GM21786 (cell line): ENCODE measurements at regions not wholly inside any gene's neighbourhood (a gene's known extent, or its start where the extent isn't known, plus 50 kb on each side); places are given as distances from the start of the nearest gene placed in this dataset.
A peak's percentile ranks its signal among the peaks of the same experiment; 100 is the strongest.

Source experiments
- ATAC-seq: cut with Tn5 transposase; IDR thresholded peaks from one replicate; pipeline ENCODE4 v1.9.1; 2021; ENCODE audit not compliant: unreplicated experiment

DNA sequence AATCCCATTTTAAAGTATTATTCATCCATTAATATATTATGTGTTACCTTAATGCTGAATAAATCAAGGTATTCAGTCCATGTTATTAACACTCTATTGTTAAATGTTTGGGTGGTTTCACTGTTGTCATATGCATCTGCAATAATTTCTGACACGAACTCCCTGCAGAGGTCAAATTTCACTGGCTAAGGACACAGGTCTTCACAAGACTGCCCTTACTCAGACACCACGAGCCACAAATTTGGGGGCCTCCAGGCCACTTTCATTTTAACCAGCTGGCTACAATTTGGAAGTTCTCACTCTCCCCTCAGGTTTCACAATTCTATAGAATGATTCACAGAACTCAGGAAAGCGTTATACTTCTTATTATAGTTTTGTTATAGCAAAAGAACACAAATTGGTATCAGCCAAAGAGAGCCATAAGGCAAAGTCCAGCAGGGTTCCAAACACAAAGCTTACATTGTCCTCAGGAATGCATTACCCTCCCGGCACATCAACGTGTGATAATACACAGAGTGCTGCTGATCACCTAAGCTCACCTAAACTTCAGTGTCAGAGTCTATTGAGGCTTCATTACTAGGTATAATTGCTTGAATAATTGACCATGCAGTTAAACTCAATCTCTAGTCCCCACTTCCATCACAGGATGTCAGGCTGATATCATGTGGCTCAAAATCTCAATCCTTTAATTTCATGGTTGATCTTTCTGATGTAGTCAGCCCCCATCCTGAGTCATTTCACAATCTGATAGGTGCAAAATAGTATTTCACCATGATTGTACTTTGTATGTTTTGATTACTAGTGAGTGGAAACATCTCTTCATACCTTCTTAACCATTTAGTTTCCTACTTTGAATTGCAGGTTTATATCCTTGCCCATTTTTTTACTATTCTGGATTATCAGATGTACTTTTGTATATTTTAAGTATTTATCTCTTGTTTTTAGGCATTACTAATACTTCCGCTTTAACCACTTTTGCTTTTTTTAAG, 441.4 kb upstream of the AGTR1 start:
- ATAC-seq: no peak

- ATAC-seq: no peak
Observed at GRCh38 chr3:148262980-148263379, 434.7 kb upstream of the AGTR1 start.

DNA sequence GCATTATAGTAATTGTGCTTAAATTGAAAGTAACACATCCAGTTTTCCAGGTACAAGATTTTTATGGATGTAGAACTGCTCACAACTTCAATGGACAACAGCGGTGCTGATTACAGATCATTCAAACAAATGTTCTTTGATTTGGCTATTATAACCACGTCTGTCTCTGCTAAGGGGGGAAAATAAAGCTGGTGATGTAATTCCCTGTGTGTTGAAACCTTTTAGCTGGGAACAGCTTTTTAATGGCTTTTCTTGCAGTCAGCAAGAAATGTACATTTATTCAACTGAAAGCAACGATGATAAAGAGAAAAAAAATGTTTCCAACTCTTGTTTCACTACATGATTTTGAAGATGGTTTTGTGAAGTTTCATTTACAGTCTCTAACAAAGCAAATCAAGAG, 431.9 kb upstream of the AGTR1 start:
- no peak for ATAC-seq

GRCh38 chr3:148266341-148266740, 431.4 kb upstream of the AGTR1 start:
- no peak for ATAC-seq

DNA sequence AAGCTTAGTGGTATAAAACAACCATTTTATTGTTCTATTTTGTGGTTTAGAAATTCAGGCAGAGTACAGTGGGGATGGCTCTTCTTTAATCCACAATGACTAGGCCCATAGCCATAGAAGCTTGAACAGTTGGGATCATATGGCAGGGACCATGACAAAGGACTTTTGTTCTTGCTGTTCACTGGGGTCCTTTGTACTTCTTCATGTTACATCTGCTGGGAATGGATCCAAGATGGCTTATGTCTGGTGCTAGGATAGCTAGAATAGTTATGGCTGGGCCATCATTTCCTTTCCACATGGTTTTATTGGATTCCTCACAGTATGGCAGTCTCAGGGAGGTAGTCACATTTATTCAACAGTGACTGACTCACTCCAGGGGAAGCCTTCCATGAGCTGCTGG, 427.9 kb upstream of the AGTR1 start:
- no peak for ATAC-seq

DNA sequence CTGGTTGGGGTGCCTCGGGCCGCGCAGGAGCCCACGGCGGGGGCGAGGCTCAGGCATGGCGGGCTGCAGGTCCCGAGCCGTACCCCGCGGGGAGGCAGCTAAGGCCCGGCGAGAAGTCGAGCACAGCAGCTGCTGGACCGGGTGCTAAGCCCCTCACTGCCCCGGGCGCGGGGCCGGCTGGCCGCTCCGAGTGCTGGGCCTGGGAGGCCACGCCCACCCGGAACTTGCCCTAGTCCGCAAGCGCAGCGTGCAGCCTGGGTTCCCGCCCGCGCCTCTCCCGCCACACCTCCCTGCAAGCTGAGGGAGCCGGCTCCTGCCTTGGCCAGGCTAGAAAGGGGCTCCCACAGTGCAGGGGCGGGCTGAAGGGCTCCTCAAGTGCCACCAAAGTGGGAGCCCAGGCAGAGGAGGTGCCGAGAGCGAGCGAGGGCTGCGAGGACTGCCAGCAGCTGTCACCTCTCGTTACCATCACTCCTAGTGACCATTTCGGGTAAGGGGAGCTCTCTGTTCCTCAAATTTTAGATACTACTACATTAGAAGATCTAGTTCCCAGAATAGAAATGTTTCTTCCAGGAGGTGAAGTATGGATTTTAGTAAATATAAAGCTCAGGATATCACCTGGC, 417.0 kb upstream of the AGTR1 start:
- no peak for ATAC-seq

DNA sequence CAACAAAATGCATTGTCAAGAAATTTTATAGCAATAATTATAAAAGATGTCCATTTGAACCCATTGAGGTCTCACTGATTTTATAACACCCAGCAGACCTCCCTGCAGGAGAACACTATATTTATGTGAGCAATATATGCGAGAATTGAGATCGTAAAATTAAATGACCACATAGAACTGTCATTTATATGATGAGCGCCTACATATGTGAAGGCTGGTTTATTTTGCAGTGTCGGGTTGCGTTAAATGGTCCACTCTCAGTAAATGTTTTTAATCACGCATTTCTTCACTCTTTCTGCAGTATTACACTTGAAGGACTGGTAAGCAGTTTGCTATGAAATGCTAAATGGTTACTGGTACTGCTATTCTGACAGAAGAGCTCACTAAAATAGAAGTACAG, 408.5 kb upstream of the AGTR1 start:
- no peak for ATAC-seq

DNA sequence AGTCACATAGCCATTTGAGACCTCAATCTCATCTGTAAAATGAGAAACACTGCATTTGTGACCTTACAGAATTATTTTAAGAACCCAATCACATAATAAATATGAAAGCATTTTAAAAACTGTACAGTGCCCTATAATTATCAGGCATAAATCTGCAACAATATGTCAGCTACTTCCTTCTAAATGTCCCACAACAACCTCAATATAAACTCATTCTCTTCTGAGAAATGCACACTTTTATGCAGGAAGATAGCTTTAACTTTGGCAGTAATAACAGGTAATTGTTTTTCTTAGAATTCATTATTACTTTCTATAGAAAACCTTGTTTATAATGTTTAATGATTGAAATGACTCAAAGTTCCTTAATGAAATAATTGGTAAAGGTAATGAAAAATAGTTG, 400.7 kb upstream of the AGTR1 start:
- ATAC-seq: no peak

DNA sequence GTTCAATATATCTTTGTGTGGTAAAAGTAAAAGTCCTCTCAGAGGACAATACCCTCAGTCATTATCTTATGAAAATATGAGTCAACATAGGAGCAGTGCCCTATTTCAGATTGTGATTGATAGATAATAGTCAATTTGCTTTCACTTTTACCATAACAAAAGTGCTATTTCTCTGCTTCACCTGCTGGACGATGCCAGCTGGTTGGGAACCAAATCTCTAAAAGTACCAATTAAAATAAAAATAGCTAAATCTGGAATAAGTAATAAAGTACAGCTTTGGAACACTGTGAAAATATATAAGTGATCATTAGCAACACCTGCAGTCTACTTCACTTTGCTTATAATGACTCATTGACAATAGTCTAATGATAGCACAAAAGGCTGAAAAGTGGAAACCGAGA, 390.3 kb upstream of the AGTR1 start:
- ATAC-seq: peak; percentile 73

DNA sequence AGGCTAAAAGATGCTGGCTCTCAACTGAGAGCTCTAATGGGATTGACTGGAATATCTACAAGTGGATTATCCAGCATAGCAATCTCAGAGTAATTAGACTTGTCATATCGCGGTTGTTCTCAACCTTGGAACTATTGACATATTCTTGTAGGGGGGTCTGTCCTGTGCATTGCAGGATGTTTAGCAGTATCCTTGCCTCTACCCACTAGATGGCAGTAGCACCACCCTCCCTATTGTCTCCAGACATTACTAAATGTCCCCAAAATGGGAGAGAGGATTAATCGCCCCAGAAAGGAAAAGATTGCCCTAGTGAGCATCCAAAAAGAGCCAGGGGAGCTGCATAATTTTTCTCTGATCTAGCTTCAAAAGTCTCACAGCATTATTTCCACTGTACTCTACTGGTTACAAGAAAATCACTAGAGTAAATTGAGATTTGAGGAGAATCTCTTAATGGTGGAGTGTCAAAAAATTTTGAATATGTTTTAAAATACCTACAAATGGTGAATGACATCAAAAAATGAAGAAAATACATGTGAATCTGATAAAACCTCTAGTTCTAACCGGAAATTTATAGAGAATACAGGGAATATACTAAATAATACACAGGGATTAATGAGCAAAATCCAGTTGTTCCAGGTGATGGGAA, 388.2 kb upstream of the AGTR1 start:
- peak; percentile 84 for ATAC-seq

DNA sequence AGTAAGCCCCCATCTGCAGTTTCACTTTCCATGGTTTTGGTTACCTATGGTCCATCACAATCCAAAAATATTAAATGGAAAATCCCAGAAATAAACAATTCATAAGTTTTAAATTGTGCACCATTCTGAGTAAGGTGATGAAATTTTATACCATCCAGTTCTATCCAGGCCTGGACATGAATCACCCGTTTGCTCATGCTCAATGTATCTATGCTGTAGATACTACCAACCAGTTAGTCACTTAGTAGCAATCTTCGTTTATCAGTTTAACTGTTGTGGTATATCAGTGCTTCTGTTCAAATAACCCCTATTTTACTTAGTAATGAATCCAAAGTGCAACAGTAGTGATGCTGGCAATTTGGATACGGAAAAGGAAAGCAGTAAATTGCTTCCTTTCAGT, 381.9 kb upstream of the AGTR1 start:
- no peak for ATAC-seq

- no peak for ATAC-seq
Observed at GRCh38 chr3:148318240-148318639, 379.5 kb upstream of the AGTR1 start.

- peak; percentile 93 for ATAC-seq
Observed at GRCh38 chr3:148319161-148319915, 378.4 kb upstream of the AGTR1 start.

GRCh38 chr3:148319960-148320359, 377.7 kb upstream of the AGTR1 start:
- ATAC-seq: no peak

GRCh38 chr3:148329481-148330235, 368.0 kb upstream of the AGTR1 start:
- no peak for ATAC-seq

GRCh38 chr3:148330542-148330941, 367.2 kb upstream of the AGTR1 start:
- ATAC-seq: no peak

GRCh38 chr3:148331081-148331846, 366.4 kb upstream of the AGTR1 start:
- ATAC-seq: no peak

DNA sequence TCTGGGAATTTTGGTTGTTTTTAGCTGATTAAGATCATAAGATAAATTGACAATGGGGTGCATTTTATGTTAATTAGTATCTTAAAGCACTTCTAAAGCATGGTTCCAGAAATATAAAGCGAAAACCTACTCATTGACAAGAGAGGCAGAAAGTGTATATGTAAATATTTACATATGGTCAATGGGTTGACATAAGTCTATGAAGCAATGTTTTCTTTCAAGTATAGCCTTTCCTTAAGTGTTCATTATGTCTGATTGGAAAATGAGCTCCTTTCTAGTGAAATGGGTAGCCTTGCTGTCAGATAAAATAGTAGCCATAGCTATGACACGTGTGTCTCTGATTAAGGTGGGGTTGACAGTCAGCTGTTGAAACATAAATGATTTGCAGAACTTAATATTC, 365.2 kb upstream of the AGTR1 start:
- no peak for ATAC-seq

DNA sequence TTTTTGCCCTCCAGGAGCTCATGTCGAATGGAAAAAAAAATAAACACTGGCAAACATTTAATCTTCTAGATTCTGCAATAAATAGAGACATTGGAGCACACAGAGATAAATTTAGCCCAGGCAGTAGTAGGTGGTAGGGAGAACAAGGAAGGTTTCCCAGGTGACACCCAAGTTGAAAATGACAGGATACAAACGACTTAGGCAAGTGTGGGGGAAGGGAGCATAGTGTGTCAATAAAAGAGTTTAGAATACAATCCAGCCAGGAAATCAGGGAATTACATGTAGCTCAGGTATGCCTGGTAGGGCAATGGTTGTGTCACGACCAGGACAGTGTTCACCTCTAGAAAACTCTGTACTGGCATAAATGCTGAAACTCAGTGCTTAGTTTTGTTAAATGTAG, 364.6 kb upstream of the AGTR1 start:
- no peak for ATAC-seq

- ATAC-seq: no peak
Observed at GRCh38 chr3:148335612-148336011, 362.1 kb upstream of the AGTR1 start.
